Hypothalamus (tissue), 51 donors: ENCODE measurements at regions not wholly inside any gene's neighbourhood (a gene's known extent, or its start where the extent isn't known, plus 50 kb on each side); places are given as distances from the start of the nearest gene placed in this dataset.
A peak's percentile ranks its signal among the peaks of the same experiment; 100 is the strongest.

Experiments used
- DNase-seq, 51 donors: peaks; one replicate each; lab custom pipeline; 2025; lab: John Stamatoyannopoulos, UW

DNA sequence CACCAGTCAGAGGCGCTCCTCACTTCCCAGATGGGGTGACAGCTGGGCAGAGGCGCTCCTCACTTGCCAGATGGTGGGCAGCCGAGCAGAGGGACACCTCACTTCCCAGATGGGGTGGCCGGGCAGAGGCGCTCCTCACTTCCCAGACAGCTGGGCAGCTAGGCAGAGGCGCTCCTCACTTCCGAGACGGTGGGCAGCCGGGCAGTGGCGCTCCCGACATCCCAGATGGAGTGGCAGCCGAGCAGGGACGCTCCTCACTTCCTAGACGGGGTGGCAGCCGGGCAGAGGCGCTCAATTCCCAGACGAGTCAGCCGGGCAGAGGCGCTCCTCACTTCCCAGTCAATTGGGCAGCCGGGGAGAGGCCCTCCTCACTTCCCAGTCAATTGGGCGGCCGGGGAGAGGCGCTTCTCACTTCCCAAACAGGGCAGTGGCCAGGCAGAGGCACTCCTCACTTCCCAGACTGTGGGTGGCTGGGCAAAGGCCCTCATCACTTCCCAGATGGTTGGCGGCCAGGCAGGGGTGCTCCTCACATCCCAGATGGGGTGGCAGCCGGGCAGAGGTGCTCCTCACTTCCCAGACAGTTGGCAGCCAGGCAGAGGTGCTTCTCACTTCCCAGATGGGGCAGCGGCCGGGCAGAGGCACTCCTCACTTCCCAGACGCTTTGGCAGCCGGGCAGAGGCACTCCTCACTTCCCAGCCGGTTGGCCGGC lies 143.8 kb upstream of the ARID2 start:
- no peak for DNase-seq

- no peak for DNase-seq
These were observed 143.0 kb upstream of the ARID2 start for GRCh38 chr12:45586486-45586885.

- no peak for DNase-seq
These were observed 142.5 kb upstream of the ARID2 start for GRCh38 chr12:45587012-45587411.

DNA sequence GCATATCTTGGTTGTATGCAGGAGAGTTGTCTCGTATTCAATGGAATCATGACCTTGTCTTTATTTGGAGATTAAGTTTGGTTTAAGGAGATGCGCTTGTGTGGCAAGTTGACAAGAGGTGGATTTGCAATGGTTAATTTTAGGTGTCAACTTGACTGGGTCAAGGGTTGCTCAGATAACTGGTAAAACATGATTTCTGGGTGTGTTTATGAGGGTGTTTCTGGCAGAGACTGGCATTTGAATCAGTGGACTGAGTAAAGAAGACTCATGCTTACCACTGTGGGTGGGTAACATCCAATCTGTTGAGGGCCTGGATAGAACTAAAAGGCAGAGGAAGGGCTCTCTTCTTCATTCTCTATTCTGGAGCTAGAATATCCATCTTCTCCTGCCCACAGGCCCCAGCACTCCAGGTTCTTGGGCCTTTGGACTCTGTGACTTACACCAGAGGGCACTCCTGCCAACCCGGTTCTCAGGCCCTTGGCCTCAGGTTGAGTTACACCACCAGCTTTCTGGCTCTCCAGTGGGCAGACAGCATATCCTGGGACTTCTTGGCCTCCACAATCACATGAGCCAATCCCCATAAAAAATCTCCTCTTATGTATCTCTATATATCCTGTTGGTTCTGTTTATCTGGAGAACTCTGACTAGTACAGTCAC lies 141.5 kb upstream of the ARID2 start:
- peak in 1 of 51 donors; percentile 4 for DNase-seq

GRCh38 chr12:45590646-45591045 lies 138.9 kb upstream of the ARID2 start:
- DNase-seq, result no peak

DNA sequence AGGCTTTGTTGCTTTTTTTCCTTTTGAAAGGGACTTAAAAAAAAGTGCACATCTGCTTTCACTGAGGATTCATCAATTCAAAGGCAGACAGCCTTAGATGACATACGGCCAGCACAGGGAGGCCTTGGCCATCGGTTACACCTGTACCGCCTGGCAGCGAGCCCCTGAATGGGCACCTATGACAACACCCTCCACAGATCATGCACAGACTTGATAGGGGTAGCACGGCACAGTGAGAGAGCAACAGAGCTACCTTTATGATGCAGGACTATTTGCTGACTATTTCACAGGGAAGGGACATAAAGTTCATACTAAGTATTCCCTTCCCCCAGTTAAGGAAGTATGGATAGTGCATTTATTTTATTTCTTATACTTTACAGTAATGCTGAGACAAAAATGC lies 137.9 kb upstream of the ARID2 start:
- no peak for DNase-seq

DNA sequence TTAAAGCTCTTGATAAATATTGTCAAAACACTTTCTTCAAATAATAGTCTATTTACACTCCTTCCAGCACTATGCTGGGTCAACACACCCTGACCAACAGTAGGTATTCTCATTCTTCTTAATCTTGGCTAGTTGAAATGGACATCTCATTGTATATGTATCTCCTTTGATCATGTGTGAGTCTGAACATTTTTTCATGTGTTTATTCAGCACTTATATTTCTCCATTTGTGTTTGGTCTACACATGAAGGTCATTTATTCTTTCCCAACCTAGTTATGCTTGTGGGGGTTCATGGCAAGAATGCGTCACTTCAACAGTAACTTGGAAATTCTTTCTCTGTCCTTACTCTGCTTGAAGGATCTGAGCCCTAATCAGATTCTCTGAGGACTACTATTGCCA lies 133.1 kb upstream of the ARID2 start:
- no peak for DNase-seq

DNA sequence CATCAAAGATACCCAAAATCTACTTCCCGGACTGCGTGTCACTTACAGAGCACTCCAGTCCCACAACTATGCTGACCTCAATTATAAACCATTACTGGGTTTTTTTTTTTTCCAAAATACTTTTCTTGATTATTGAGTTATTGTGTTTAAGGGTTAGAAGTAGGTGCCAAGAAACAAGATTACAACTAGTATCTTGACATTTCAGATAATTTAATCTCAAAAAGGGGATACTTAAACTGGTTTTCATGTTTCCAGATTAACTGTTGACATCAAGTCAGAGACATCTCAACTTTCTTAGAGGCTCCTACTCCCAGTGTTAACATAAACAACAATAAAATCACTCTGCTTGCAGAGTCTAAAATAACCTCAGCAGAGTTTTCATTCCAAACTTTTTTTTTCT lies 131.2 kb upstream of the ARID2 start:
- no peak for DNase-seq

DNA sequence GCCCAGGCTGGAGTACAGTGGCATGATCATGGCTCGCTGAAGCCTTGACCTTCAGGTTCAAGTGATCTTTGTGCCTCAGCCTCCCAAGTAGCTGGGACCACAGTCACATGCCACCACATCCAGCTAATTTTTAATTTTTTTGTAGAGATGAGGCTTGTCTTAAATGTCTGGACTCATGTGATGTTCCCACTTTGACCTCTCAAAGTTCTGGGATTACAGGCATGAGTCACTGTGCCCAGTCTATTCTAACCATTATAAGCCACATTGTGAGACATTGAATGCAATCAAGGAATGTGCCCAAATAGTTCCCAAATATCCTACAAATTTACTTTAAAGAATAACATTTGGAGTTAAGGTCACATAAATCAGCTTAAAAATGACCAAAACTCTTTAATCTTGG lies 130.7 kb upstream of the ARID2 start:
- no peak for DNase-seq

DNA sequence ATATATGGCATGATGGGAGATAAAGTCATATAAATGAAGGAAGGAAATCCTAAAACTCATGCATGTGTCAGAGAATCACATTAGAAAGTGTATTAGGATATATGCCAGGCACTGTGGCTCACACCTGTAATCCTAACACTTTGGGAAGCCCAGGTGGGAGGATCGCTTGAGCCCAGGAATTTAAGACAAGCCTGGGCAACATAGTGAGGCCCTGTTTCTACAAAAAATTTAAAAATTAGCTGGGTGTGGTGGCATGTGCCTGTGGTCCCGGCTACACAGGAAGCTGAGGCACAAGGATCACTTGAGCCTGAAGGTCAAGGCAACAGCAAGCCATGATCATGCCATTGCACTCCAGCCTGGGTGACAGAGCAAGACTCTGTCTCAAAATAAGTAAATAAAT lies 130.3 kb upstream of the ARID2 start:
- no peak for DNase-seq

DNA sequence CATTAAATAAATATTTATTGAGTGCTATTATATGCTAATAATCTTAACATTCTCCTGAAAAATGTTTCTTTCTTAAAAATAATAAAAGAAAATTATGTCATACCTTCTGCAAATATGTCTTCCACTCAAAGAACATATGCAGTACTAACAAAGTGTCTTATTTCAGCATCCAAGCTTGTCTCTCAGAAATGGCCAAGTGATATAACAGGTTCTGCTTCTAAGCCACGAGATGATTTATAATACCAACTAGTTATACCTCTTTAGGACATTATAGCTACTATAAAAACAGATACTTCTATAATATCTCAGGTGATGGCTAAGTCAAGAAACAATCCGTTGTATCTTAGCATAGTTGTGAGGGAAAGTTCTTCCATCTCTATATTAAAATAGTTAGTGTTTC lies 128.1 kb upstream of the ARID2 start:
- no peak for DNase-seq

- DNase-seq, result peak in 3 of 51 donors; percentile 30 to 44 (median 32)
These were observed 127.6 kb upstream of the ARID2 start for GRCh38 chr12:45601888-45602287.

GRCh38 chr12:45605624-45606023 lies 123.9 kb upstream of the ARID2 start:
- DNase-seq, result no peak

- peak in 13 of 51 donors; percentile 5 to 44 (median 12) for DNase-seq
These were observed 118.4 kb upstream of the ARID2 start for GRCh38 chr12:45611061-45611460.

- DNase-seq, result no peak
These were observed 118.0 kb upstream of the ARID2 start for GRCh38 chr12:45611495-45611894.

- no peak for DNase-seq
These were observed 117.3 kb upstream of the ARID2 start for GRCh38 chr12:45612044-45612794.

- DNase-seq, result no peak
These were observed 116.2 kb upstream of the ARID2 start for GRCh38 chr12:45613296-45613695.

GRCh38 chr12:45613855-45614254 lies 115.7 kb upstream of the ARID2 start:
- DNase-seq, result no peak

- DNase-seq, result peak in 1 of 51 donors; percentile 4
These were observed 114.2 kb upstream of the ARID2 start for GRCh38 chr12:45615268-45615667.

GRCh38 chr12:45619736-45620135 lies 109.8 kb upstream of the ARID2 start:
- no peak for DNase-seq

DNA sequence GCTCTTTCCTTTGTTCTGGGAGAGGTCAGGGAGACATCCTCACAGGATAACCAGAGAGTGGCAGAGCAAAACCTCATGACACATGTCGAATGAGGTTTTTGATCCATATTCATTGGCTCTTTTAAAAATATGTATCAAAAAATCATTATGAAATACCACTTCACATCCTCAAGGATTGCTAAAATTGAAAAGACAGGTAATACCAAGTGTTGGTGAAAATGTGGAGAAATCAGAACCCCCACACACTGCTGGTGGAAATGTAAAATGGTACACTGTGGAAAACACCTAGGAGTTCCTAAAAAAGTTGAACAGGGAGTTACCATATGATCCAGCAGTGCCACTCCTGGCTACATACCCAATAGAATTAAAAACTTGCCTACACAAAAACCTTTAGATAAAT lies 107.8 kb upstream of the ARID2 start:
- DNase-seq, result no peak
